ENCODE measurements at regions not wholly inside any gene's neighbourhood (a gene's known extent, or its start where the extent isn't known, plus 50 kb on each side); places are given as distances from the start of the nearest gene placed in this dataset.

DNA sequence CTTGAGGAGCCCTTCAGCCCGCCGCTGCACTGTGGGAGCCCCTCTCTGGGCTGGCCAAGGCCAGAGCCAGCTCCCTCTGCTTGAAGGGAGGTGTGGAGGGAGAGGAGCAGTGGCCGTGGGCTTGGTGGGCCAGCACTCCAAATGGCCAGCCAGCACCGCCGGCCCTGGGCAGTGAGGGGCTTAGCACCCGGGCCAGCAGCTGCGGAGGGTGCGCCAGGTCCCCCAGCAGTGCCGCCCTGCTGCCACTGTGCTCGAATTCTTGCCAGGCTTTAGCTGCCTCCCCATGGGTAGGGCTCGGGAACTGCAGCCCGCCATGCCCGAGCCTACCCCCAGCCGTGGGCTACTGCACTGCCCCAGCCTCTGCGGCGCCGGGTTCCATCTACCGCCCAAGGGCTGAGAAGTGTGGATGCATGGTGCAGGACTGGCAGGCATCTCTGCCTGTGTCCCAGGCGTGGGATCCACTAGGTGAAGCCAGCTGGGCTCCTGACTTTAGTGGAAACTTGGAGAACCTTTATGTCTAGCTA is 82.7 kb downstream of the KCNA4 start:
- no peak for DNase-seq (ENCODE audit: low read depth)
- ChIA-PET POLR2A (no interaction called here), CTCF (no interaction called here)
- Histone ChIP-seq H3K27me3 (ENCODE audit: control insufficient read depth, insufficient read depth, low read length) (no peaks in the 10 kb centered on the region), H3K36me3 (ENCODE audit: control insufficient read depth, insufficient read depth, low read length) (no peaks in the 10 kb centered on the region), H3K4me3 (ENCODE audit: low read depth, low read length) (no peak overlapping the region)
- TF ChIP-seq, protein P1, sequence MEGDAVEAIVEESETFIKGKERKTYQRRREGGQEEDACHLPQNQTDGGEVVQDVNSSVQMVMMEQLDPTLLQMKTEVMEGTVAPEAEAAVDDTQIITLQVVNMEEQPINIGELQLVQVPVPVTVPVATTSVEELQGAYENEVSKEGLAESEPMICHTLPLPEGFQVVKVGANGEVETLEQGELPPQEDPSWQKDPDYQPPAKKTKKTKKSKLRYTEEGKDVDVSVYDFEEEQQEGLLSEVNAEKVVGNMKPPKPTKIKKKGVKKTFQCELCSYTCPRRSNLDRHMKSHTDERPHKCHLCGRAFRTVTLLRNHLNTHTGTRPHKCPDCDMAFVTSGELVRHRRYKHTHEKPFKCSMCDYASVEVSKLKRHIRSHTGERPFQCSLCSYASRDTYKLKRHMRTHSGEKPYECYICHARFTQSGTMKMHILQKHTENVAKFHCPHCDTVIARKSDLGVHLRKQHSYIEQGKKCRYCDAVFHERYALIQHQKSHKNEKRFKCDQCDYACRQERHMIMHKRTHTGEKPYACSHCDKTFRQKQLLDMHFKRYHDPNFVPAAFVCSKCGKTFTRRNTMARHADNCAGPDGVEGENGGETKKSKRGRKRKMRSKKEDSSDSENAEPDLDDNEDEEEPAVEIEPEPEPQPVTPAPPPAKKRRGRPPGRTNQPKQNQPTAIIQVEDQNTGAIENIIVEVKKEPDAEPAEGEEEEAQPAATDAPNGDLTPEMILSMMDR (IDR thresholded peaks at IDR 0.05; ENCODE audit: insufficient read depth, low read depth, low read length), result no peak

DNA sequence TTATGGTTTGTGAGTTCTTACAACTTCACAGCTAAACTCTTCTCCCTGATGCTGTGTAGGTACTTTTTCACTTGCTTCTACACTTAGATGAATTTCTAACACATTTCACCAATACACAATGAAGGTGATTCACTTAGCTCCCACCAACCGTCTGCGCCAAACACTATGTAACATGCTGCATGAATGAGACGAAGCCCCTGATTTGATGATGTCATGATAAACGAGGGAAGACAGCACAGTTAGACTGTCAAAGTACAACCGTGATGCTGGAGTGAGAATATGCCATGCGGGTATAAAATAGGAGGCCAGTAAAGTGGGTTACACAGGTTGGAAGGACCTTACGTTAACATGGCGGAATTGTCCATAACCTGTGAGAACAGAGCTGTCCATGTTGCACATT is 100.8 kb downstream of the KCNA4 start:
- TF ChIP-seq, protein P1 (IDR thresholded peaks at IDR 0.05; ENCODE audit: insufficient read depth, low read depth, low read length), result no peak
- no peak for DNase-seq (ENCODE audit: low read depth)
- no peaks in the 10 kb centered on the region for H3K27me3 ChIP-seq (ENCODE audit: control insufficient read depth, insufficient read depth, low read length)
- H3K36me3 ChIP-seq (ENCODE audit: control insufficient read depth, insufficient read depth, low read length), result no peaks in the 10 kb centered on the region
- ChIA-PET POLR2A (no interaction called here), CTCF (no interaction called here)
- H3K4me3 ChIP-seq (ENCODE audit: low read depth, low read length), result no peak overlapping the region

DNA sequence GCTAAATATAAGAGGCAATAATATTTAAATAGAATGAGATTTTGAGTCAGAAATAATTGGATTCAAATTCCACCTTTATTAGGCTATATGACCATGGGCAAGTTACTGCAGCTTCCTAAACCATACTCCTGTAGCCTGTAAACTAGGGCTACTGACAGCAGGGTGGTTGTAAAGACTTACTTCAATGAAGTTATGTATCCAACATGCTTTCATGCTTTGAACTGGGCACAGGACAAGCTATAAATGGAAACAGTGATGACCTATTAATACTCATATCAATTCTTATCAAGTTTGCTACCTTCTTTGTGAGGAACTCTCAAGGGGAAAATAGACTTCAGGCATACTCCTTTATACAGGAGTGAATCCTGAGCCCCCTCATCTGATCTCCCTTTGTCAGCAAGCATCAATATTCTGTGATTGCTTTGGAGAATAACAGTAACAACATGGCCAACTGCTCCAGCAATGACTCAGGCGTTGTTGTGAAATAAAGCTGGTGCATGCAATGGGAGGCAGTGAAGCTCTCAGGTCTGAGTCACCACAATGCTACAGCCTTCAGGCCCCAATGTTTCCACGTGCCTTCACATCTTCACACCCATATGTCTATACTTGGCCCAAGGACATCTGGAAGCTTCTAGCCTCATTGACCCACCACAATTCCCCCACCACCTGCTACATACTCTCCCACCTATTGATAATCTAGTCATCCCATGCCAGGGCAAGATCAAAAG is 102.5 kb downstream of the KCNA4 start:
- DNase-seq (ENCODE audit: low read depth), result no peak
- Histone ChIP-seq H3K4me3 (ENCODE audit: low read depth, low read length) (no peak overlapping the region), H3K27me3 (ENCODE audit: control insufficient read depth, insufficient read depth, low read length) (no peaks in the 10 kb centered on the region), H3K36me3 (ENCODE audit: control insufficient read depth, insufficient read depth, low read length) (no peaks in the 10 kb centered on the region)
- POLR2A ChIA-PET, result no interaction called here
- TF ChIP-seq, protein P1 (IDR thresholded peaks at IDR 0.05; ENCODE audit: insufficient read depth, low read depth, low read length), result no peak
- CTCF ChIA-PET, result no interaction called here

DNA sequence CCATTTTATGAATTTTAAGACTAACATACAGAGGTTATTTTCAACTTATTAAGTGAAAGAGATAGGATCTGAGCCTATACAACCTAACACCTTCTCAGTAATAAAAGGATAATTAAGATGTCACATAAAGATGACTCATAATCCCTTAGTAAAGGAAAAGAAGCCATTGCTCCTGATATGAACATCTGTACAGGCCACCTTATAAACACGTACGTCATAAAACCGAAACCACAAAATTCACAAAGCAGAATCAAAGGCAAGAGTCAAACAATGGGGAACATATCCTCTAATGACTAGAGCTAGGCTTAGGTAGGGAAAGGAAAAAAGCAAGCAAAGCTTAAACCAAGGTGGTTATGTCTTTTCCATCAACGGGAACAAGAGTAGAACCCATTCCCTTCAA is 103.5 kb downstream of the KCNA4 start:
- DNase-seq (ENCODE audit: low read depth), result no peak
- CTCF ChIA-PET, result no interaction called here
- TF ChIP-seq, protein P1 (IDR thresholded peaks at IDR 0.05; ENCODE audit: insufficient read depth, low read depth, low read length), result no peak
- Histone ChIP-seq H3K36me3 (ENCODE audit: control insufficient read depth, insufficient read depth, low read length) (no peaks in the 10 kb centered on the region), H3K27me3 (ENCODE audit: control insufficient read depth, insufficient read depth, low read length) (no peaks in the 10 kb centered on the region), H3K4me3 (ENCODE audit: low read depth, low read length) (no peak overlapping the region)
- POLR2A ChIA-PET, result no interaction called here

DNA sequence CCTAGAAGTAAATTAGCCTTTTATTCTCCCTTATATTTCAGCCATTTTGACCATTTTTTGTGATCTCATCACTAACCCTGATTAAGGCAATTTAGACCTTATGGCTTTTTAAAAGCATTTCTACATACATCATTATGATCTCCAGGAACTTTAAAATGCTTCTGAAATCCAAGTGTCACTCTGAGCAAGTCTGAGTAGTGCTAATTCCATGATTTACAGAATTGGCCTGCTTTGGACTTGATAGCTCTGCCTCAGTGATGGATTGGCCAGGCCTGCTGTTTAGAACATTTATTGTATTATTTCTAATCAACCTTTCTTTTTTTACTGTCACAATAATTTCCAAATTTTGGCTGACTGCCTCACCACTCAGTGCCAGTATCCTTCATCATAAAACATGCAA is 116.4 kb downstream of the KCNA4 start:
- Histone ChIP-seq H3K27me3 (ENCODE audit: control insufficient read depth, insufficient read depth, low read length) (no peaks in the 10 kb centered on the region), H3K36me3 (ENCODE audit: control insufficient read depth, insufficient read depth, low read length) (no peaks in the 10 kb centered on the region), H3K4me3 (ENCODE audit: low read depth, low read length) (no peak overlapping the region)
- TF ChIP-seq, protein P1 (IDR thresholded peaks at IDR 0.05; ENCODE audit: insufficient read depth, low read depth, low read length), result no peak
- DNase-seq (ENCODE audit: low read depth), result no peak
- ChIA-PET POLR2A (no interaction called here), CTCF (no interaction called here)
